MCF 10A (cell line): ENCODE measurements at regions not wholly inside any gene's neighbourhood (a gene's known extent, or its start where the extent isn't known, plus 50 kb on each side); places are given as distances from the start of the nearest gene placed in this dataset.

Experiments used
- BruUV-seq: library from RNA; stranded (reverse); fragments of 400-500 nt; replicated peaks from 2 replicates; lab custom pipeline; 2021; lab: Mats Ljungman, UMichigan
- CTCF ChIA-PET: fragments of 300-600 bp; sonication (Branson Sonifier 250); formaldehyde crosslinking; extraction: SDS; loops from one replicate; lab custom pipeline; 2021; ENCODE audit warnings: antibody characterized with exemption, inconsistent platforms; lab: Yijun Ruan, JAX
- POLR2A ChIA-PET: fragments of 300-600, 350-650 bp; sonication (Branson Sonifier 250); formaldehyde crosslinking; extraction: SDS; loops from one replicate; lab custom pipeline; 2020; ENCODE audit warnings: antibody characterized with exemption, inconsistent platforms; lab: Yijun Ruan, JAX
- DNase-seq: peaks from one replicate; pipeline ENCODE4 v3.0.0-alpha.2; 2018; ENCODE audit not compliant: unreplicated experiment
- H3K27ac Mint-ChIP-seq: one replicate; pipeline ENCODE4 v1.8.0; 2022; ENCODE audit warnings: mild to moderate bottlenecking, low read depth, mixed read lengths; ENCODE audit not compliant: unreplicated experiment
- H3K27me3 Mint-ChIP-seq: one replicate; pipeline ENCODE4 v1.8.0; 2022; ENCODE audit warnings: mixed read lengths; ENCODE audit not compliant: insufficient read depth, unreplicated experiment
- H3K36me3 Mint-ChIP-seq: one replicate; pipeline ENCODE4 v1.8.0; 2022; ENCODE audit warnings: mild to moderate bottlenecking, moderate library complexity, mixed read lengths; ENCODE audit not compliant: insufficient read depth, unreplicated experiment
- H3K4me1 Mint-ChIP-seq: one replicate; pipeline ENCODE4 v1.8.0; 2022; ENCODE audit warnings: mixed read lengths; ENCODE audit not compliant: insufficient read depth, unreplicated experiment
- H3K4me3 Mint-ChIP-seq: one replicate; pipeline ENCODE4 v1.8.0; 2022; ENCODE audit warnings: mild to moderate bottlenecking, moderate library complexity, mixed read lengths; ENCODE audit not compliant: unreplicated experiment
- H3K9me3 Mint-ChIP-seq: one replicate; pipeline ENCODE4 v1.8.0; 2022; ENCODE audit warnings: mixed read lengths; ENCODE audit not compliant: unreplicated experiment
- CTCF ChIP-seq: fragments of 200-600 bp; IDR thresholded peaks from one replicate; pipeline ENCODE4 v1.8.0; 2022; ENCODE audit warnings: antibody characterized with exemption, mild to moderate bottlenecking; ENCODE audit not compliant: unreplicated experiment
- intact Hi-C: fragments of 100-400 bp; cut with micrococcal nuclease; formaldehyde crosslinking; loops from 2 replicates; pipeline ENCODE4 v1.14.1; 2022

- peak overlapping the region; percentile 89 for H3K27ac Mint-ChIP-seq
- no peak overlapping the region for H3K4me3 Mint-ChIP-seq
- BruUV-seq: no TSS peak
- ChIA-PET CTCF (interaction anchor here (0.6 to 1.4 kb wide), 9 partner anchors 13 to 141 kb away, joined by 3 to 4 read pairs (median 3); no protein-coding TSS in a partner anchor), POLR2A (interaction anchor here (0.6 to 0.9 kb wide), 3 partner anchors 35 to 99 kb away, joined by 3 read pairs; partner anchors contain the start of gene ZFP36L2)
- peak; percentile 44 for TF ChIP-seq CTCF
- H3K36me3 Mint-ChIP-seq: no peaks in the 10 kb centered on the region
- intact Hi-C loops: no loop called here
- H3K27me3 Mint-ChIP-seq: no peaks in the 10 kb centered on the region
- no peak for DNase-seq
- peaks cover 38% of the 10 kb centered on the region for H3K4me1 Mint-ChIP-seq
- no peaks in the 10 kb centered on the region for H3K9me3 Mint-ChIP-seq
Measured at GRCh38 chr2:43127208-43127940, 99.0 kb downstream of the ZFP36L2 start.

- no peaks in the 10 kb centered on the region for H3K36me3 Mint-ChIP-seq
- no peak overlapping the region for H3K27ac Mint-ChIP-seq
- no peaks in the 10 kb centered on the region for H3K9me3 Mint-ChIP-seq
- H3K4me1 Mint-ChIP-seq: peaks cover 33% of the 10 kb centered on the region
- ChIA-PET POLR2A (interaction anchor here (0.6 to 0.9 kb wide), 3 partner anchors 35 to 100 kb away, joined by 3 read pairs; partner anchors contain the start of gene ZFP36L2), CTCF (interaction anchor here (0.6 to 1.2 kb wide), 8 partner anchors 12 to 140 kb away, joined by 3 to 4 read pairs (median 3); no protein-coding TSS in a partner anchor)
- no peak overlapping the region for H3K4me3 Mint-ChIP-seq
- DNase-seq: no peak
- no peak for TF ChIP-seq CTCF
- H3K27me3 Mint-ChIP-seq: no peaks in the 10 kb centered on the region
- BruUV-seq: no TSS peak
- intact Hi-C loops: no loop called here
Measured at GRCh38 chr2:43126817-43127207, 99.6 kb downstream of the ZFP36L2 start.

GRCh38 chr2:43125090-43125998 lies 101.1 kb downstream of the ZFP36L2 start:
- no peaks in the 10 kb centered on the region for H3K9me3 Mint-ChIP-seq
- no peaks in the 10 kb centered on the region for H3K27me3 Mint-ChIP-seq
- peaks cover 25% of the 10 kb centered on the region for H3K4me1 Mint-ChIP-seq
- POLR2A ChIA-PET: no interaction called here
- peak overlapping the region; percentile 85 for H3K27ac Mint-ChIP-seq
- BruUV-seq: no TSS peak
- CTCF ChIA-PET: interaction anchor here (1.1 to 1.2 kb wide), 3 partner anchors 101 to 151 kb away, joined by 3 to 4 read pairs (median 3); no protein-coding TSS in a partner anchor
- H3K36me3 Mint-ChIP-seq: no peaks in the 10 kb centered on the region
- no peak for TF ChIP-seq CTCF
- H3K4me3 Mint-ChIP-seq: no peak overlapping the region
- intact Hi-C loops: no loop called here
- DNase-seq: no peak
